Choroid plexus epithelial cell (primary cell): ENCODE measurements at regions not wholly inside any gene's neighbourhood (a gene's known extent, or its start where the extent isn't known, plus 50 kb on each side); places are given as distances from the start of the nearest gene placed in this dataset.

Experiments used
- DNase-seq: peaks from one replicate; pipeline ENCODE4 v3.0.0-alpha.2; 2010; ENCODE audit warnings: low read depth
- H3K4me3 ChIP-seq: 2 replicates; pipeline ENCODE4 v1.5.1; 2011; ENCODE audit warnings: low read depth, mild to moderate bottlenecking, control low read depth, low read length, moderate library complexity
- CTCF ChIP-seq: conservative IDR thresholded peaks from 2 replicates; pipeline ENCODE4 v1.5.1; 2011; ENCODE audit warnings: low read depth, mild to moderate bottlenecking, control low read depth, inconsistent platforms, low read length, moderate library complexity

GRCh38 chr18:43486462-43486861 is 209.2 kb upstream of the SYT4 start:
- no peak for TF ChIP-seq CTCF
- DNase-seq = peak; percentile 3
- no peak overlapping the region for H3K4me3 ChIP-seq

GRCh38 chr18:43501099-43501498 is 223.8 kb upstream of the SYT4 start:
- no peak for DNase-seq
- H3K4me3 ChIP-seq = no peak overlapping the region
- TF ChIP-seq CTCF = no peak

GRCh38 chr18:43506935-43507334 is 229.6 kb upstream of the SYT4 start:
- no peak for TF ChIP-seq CTCF
- no peak overlapping the region for H3K4me3 ChIP-seq

GRCh38 chr18:43507842-43508481 is 230.7 kb upstream of the SYT4 start:
- no peak for DNase-seq
- H3K4me3 ChIP-seq = no peak overlapping the region
- TF ChIP-seq CTCF = no peak

More at GRCh38 chr18:43506935-43507334, 229.6 kb upstream of the SYT4 start:
- no peak for DNase-seq

- no peak overlapping the region for H3K4me3 ChIP-seq
- DNase-seq = no peak
- TF ChIP-seq CTCF = no peak
Observed at GRCh38 chr18:43514747-43515146, 237.5 kb upstream of the SYT4 start.

- TF ChIP-seq CTCF = no peak
- no peak overlapping the region for H3K4me3 ChIP-seq
- no peak for DNase-seq
Observed at GRCh38 chr18:43515481-43515880, 238.2 kb upstream of the SYT4 start.

GRCh38 chr18:43524260-43524659 is 247.0 kb upstream of the SYT4 start:
- no peak for TF ChIP-seq CTCF
- DNase-seq = no peak
- H3K4me3 ChIP-seq = no peak overlapping the region
